ENCODE measurements at regions not wholly inside any gene's neighbourhood (a gene's known extent, or its start where the extent isn't known, plus 50 kb on each side); places are given as distances from the start of the nearest gene placed in this dataset.

DNA sequence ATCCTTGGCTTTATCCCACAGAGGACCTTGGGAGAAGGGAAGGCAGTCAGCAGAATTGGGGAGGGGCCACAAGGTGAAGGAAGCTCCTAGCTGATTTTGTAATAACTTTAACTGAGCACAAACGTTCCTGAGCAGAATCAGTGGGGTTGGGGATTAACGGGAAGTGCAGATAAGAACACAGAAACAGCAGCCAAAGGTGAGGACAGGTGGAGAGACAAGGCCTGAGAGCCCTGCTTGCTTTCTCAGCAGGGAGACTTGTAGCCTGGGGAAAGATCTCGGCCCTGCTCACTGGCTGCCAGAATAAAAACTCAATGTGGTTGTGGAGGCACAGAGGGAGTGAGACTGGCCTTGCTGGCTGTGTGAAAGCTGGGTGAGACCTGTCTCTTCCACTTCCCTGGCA lies 265.2 kb upstream of the FAT3 start:
- Histone ChIP-seq H3K27me3 (no peaks in the 10 kb centered on the region), H3K4me3 (no peak overlapping the region), H3K4me1 (no peaks in the 10 kb centered on the region), H3K9me3 (peaks cover 0 to 26% (median 0%) of the 10 kb centered on the region in 3 donors), H3K36me3 (no peaks in the 10 kb centered on the region), H3K27ac (no peak overlapping the region)
- no peak for TF ChIP-seq POLR2AphosphoS5 (IDR thresholded peaks at IDR 0.05)
- TF ChIP-seq, protein P1, sequence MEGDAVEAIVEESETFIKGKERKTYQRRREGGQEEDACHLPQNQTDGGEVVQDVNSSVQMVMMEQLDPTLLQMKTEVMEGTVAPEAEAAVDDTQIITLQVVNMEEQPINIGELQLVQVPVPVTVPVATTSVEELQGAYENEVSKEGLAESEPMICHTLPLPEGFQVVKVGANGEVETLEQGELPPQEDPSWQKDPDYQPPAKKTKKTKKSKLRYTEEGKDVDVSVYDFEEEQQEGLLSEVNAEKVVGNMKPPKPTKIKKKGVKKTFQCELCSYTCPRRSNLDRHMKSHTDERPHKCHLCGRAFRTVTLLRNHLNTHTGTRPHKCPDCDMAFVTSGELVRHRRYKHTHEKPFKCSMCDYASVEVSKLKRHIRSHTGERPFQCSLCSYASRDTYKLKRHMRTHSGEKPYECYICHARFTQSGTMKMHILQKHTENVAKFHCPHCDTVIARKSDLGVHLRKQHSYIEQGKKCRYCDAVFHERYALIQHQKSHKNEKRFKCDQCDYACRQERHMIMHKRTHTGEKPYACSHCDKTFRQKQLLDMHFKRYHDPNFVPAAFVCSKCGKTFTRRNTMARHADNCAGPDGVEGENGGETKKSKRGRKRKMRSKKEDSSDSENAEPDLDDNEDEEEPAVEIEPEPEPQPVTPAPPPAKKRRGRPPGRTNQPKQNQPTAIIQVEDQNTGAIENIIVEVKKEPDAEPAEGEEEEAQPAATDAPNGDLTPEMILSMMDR (IDR thresholded peaks at IDR 0.05), result no peak
- no peak for TF ChIP-seq POLR2A (IDR thresholded peaks at IDR 0.05)
- TF ChIP-seq EP300 (IDR thresholded peaks at IDR 0.05), result no peak
- ATAC-seq, result no peak
- WGBS, 2 donors (ENCODE audit: low coverage in 1 of 2), result 57% methylated on average over 3 of the region's 3 CpGs; no CpG with 5 or more reads in 1 of the 2 donors

DNA sequence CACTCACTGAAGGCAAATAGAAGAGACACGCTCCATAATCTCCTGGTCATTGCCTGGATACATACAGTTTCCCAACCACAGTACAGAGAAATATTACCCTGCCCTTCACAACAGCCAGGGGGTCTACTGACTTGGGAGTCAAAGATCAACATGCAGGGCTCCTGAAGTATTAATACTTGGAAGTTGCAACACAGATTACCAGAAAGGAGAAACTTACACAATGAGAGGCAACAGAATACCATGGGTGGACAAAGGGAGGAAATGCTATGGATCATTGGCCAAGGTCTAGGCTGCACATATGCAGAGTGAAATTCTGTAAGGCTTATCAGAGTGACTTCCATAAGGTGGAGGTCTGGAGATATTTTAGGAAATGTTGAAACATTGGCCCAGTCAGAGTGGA lies 267.9 kb upstream of the FAT3 start:
- Histone ChIP-seq H3K4me3 (no peak overlapping the region), H3K27me3 (no peaks in the 10 kb centered on the region), H3K36me3 (no peaks in the 10 kb centered on the region), H3K9me3 (peaks cover 0 to 23% (median 0%) of the 10 kb centered on the region in 3 donors), H3K27ac (no peak overlapping the region), H3K4me1 (no peaks in the 10 kb centered on the region)
- 83 to 100% methylated on average over 1 of the region's 1 CpG for WGBS, 2 donors (ENCODE audit: low coverage in 1 of 2)
- TF ChIP-seq, protein P1 (IDR thresholded peaks at IDR 0.05), result no peak
- TF ChIP-seq POLR2AphosphoS5 (IDR thresholded peaks at IDR 0.05), result no peak
- no peak for TF ChIP-seq POLR2A (IDR thresholded peaks at IDR 0.05)
- no peak for TF ChIP-seq EP300 (IDR thresholded peaks at IDR 0.05)
- ATAC-seq, result no peak

DNA sequence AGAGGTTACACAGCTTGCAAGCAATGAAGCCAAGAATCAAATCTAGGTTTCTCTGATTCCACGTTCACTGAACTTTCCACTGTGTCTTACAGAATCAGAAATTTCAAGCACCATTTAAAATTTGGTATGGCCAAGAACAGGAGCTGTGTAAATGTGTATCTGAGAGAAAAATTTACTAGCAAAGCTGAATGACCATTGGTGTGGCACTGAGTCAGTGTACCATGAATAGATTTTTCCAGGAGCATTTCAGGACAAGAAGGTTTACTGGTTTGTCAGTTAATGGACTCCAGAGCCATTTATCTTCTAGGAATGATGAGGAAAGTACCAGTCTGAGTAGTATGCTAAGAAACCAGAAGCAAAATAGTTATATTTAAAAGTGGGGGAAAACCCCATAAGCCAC lies 269.4 kb upstream of the FAT3 start:
- Histone ChIP-seq H3K36me3 (no peaks in the 10 kb centered on the region), H3K27ac (no peak overlapping the region), H3K4me1 (no peaks in the 10 kb centered on the region), H3K27me3 (no peaks in the 10 kb centered on the region), H3K9me3 (peaks cover 0 to 8% (median 0%) of the 10 kb centered on the region in 3 donors), H3K4me3 (no peak overlapping the region)
- ATAC-seq, result no peak
- 38 to 57% methylated on average over 1 of the region's 1 CpG for WGBS, 2 donors (ENCODE audit: low coverage in 1 of 2)
- TF ChIP-seq POLR2AphosphoS5 (IDR thresholded peaks at IDR 0.05) (peak; percentile 6), POLR2A (IDR thresholded peaks at IDR 0.05) (no peak)

DNA sequence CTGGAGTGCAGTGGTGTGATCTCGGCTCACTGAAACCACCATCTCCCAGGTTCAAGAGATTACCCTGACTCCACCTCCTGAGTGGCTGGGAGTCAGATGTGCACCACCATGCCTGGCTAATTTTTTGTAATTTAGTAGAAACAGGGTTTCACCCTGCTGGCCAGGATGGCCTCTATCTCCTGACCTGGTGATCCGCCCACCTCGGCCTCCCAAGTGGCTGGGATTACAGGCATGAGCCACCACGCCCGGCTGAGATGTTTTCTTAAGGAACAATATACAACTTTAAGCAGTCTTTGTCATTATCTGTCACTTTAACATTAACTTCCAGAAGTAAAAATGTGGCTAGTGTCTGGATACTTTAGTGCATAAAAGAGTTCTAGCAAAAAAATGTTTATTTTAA lies 272.6 kb upstream of the FAT3 start:
- H3K9me3 ChIP-seq, result no peaks in the 10 kb centered on the region
- H3K27ac ChIP-seq, result no peak overlapping the region
- TF ChIP-seq EP300 (IDR thresholded peaks at IDR 0.05), result no peak
- no peak for TF ChIP-seq POLR2A (IDR thresholded peaks at IDR 0.05)
- TF ChIP-seq, protein P1 (IDR thresholded peaks at IDR 0.05), result no peak
- TF ChIP-seq POLR2AphosphoS5 (IDR thresholded peaks at IDR 0.05), result no peak
- no peak for ATAC-seq
- WGBS, 2 donors (ENCODE audit: low coverage in 1 of 2), result 89 to 100% methylated on average over 1 to 3 of the region's 5 CpGs
- H3K4me3 ChIP-seq, result no peak overlapping the region
- H3K36me3 ChIP-seq, result no peaks in the 10 kb centered on the region
- peaks cover 2 to 19% (median 3%) of the 10 kb centered on the region in 3 donors for H3K4me1 ChIP-seq
- no peaks in the 10 kb centered on the region for H3K27me3 ChIP-seq

- Histone ChIP-seq H3K27ac (peak overlapping the region in 3 of 4 donors; percentile 57 to 59 (median 59)), H3K4me1 (peaks cover 5 to 36% (median 8%) of the 10 kb centered on the region in 3 donors), H3K9me3 (no peaks in the 10 kb centered on the region), H3K36me3 (no peaks in the 10 kb centered on the region), H3K4me3 (no peak overlapping the region), H3K27me3 (no peaks in the 10 kb centered on the region)
- ATAC-seq, result peak; percentile 64
- 0 to 6% methylated on average over 1 to 2 of the region's 2 CpGs for WGBS, 2 donors (ENCODE audit: low coverage in 1 of 2)
- TF ChIP-seq EP300 (IDR thresholded peaks at IDR 0.05) (no peak), POLR2AphosphoS5 (IDR thresholded peaks at IDR 0.05) (peak; percentile 84)
Measured at GRCh38 chr11:91947215-91947820, 277.3 kb upstream of the FAT3 start.

DNA sequence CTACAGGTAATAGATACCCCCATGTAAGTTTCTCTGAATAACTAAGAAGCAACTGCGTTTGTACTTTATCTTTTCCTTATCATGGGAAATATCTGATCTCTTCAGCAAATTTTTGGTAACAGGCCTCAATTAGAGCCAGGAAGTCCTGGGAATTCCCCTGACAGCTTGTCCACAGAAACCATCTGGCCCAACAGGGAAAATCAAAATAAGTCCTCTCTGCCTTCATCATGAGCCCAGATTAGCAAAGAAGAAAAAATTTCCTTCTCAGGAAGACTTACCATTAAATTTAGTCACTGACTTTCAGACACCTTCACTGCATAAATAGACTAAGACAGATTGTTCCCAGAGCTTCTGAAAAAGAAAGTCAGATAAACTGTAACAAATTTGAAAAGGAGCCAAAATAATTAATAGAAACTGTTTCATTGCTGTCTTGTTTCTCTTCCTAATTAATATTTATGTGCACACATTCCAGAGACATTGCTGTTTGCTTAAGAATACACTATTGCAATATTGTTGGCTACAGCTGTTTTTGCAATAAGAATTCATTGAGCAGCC lies 278.1 kb upstream of the FAT3 start:
- H3K27me3 ChIP-seq, result no peaks in the 10 kb centered on the region
- ATAC-seq, result peak; percentile 24
- H3K9me3 ChIP-seq, result no peaks in the 10 kb centered on the region
- WGBS, 2 donors (ENCODE audit: low coverage in 1 of 2), result 7 to 11% methylated on average over 1 of the region's 1 CpG
- TF ChIP-seq POLR2AphosphoS5 (IDR thresholded peaks at IDR 0.05) (peak; percentile 62), POLR2A (IDR thresholded peaks at IDR 0.05) (no peak)
- TF ChIP-seq, protein P1 (IDR thresholded peaks at IDR 0.05), result no peak
- H3K27ac ChIP-seq, result peak overlapping the region in 3 of 4 donors; percentile 57 to 59 (median 59)
- H3K36me3 ChIP-seq, result no peaks in the 10 kb centered on the region
- no peak overlapping the region for H3K4me3 ChIP-seq
- H3K4me1 ChIP-seq, result peaks cover 5 to 36% (median 8%) of the 10 kb centered on the region in 3 donors
